HG02798 (cell line): ENCODE measurements at regions not wholly inside any gene's neighbourhood (a gene's known extent, or its start where the extent isn't known, plus 50 kb on each side); places are given as distances from the start of the nearest gene placed in this dataset.

Source experiments
- ATAC-seq: cut with Tn5 transposase; IDR thresholded peaks from one replicate; pipeline ENCODE4 v1.9.1; 2021; ENCODE audit warnings: mild to moderate bottlenecking; ENCODE audit not compliant: unreplicated experiment, poor library complexity

DNA sequence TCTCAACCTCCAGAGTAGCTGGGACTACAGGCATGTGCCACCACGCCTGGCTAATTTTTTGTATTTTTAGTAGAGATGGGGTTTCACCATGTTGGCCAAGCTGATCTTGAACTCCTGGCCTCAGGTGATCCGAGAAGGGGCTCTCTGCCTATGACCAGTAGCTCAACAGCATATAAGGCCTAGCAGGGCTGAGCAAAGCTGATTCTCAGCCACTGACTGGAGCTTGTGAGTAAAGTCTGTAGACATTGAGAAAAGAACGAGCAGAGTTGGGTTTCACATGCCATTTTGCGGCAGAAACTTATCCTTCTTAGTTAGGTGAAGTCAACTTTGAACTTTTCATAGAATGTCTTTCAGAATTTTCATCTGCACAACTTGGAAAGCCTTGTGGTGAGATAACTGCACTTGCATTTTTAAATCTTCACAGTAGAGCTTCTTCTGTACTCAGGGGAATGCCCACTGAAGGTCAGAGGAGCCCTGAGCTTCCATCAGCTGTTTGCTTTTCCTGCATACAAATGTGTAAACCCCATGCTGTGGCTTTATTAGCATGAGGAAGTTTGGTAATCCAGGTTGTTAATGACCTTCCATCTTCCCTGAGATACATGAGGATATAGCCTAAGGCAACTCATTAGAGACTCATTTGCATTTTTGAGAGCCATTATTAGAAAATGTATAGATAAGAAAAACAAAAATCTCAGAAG lies 602.4 kb downstream of the METTL4 start:
- no peak for ATAC-seq

DNA sequence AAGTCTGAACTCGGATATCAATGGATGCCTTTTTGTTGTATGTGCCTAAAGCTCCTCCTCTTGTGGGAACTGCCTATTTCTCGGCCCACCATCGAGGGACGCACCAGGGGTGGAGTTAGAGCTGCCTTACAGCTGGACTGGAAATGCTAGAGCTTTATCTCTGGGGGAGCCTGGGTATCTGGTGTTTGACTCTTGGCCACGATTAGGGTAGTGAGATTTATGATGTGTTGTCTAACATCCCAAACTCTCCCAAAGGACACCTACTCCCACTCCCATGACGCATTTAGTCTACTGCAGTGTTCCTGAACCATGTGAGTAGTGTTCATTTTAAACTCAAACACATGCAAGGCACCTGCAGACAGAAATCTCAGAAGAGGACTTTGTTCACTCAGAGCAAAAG lies 594.8 kb downstream of the METTL4 start:
- no peak for ATAC-seq

DNA sequence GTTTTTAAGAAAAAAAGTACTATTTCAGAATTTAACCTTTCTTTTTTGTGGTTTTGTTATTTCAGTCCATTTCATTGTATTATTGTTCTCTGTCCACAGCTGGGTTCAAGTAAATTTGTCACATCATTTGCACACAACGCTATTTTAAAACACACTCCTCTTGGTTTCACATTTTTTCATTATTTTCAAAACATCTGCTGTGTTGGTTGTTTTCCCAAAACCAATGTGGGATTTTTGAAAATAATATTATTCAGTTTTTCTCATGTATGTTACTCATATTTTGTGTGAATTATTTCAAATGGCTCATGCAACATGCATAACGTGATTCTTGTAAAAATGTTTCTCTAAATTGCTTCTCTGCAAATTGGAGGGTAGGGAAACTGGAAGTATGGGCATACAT lies 589.2 kb downstream of the METTL4 start:
- no peak for ATAC-seq

DNA sequence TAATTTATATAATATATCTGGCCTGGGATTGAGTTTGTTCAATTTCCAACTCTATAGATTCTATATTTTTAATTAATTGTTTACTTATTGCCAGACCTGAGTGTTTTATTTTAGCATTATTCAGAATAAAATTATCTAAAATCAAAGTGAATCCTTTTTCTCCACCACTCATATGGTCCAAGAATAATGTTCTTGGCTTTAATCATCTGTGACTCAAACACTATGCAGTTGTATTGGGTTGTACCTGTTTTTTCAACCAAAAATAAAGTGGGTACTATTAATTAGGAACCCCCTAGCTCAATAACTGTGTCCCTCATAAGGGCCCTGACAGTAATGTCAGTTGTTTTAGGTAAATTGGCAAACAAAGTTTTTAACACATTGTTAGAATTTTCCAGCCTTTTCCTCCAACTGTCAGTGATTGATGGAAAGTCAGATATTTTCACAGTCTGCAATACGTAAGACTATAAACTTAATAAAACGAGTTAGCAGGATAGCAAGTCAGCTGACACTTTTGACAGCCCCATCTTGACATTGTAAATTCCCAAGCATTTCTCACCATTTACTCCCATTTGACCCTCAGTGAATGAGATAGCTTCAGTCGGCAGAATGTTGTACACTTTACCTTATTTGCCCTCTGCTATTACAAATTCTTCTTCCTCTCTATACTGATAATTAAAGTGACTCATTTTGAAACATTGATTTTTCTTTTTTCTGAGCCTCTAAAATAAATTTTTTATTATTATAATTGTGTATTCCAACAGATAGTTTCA lies 587.4 kb downstream of the METTL4 start:
- no peak for ATAC-seq

DNA sequence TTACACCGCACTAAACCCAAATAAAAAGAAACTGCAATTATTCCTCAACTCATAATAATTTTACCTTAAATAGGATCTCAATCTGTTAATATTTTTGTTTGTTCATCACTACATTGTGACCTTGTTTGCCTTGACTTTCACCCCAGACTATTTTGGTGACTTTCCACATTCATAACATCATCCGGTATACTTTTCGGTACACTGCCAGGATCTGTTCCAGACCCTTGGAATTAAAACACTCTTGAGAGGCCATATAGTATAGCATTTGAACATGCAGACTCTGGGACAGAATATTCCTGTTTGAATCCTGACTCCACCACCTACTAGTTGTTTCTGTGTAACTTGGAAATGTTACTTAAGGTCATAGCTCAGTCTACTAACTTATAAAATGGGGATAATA lies 577.4 kb downstream of the METTL4 start:
- no peak for ATAC-seq

DNA sequence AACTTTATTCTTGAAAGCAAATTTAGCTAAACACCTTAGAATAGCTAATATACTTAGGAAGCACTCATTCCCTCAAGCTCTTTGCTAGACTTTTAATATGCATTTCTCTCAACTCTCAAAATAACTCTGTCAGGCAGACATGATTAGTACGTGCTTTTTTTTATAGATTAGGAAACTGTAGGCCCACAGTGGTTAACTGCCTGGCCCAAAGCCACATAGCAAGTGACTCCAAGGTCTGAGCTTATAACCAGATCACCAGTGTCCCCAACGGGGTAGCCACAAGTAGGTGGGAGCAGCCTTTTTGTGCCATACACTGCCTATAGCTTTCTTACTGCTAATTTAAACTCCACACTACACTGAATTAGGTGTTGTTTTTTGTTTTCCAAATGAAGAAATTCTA lies 576.8 kb downstream of the METTL4 start:
- no peak for ATAC-seq

DNA sequence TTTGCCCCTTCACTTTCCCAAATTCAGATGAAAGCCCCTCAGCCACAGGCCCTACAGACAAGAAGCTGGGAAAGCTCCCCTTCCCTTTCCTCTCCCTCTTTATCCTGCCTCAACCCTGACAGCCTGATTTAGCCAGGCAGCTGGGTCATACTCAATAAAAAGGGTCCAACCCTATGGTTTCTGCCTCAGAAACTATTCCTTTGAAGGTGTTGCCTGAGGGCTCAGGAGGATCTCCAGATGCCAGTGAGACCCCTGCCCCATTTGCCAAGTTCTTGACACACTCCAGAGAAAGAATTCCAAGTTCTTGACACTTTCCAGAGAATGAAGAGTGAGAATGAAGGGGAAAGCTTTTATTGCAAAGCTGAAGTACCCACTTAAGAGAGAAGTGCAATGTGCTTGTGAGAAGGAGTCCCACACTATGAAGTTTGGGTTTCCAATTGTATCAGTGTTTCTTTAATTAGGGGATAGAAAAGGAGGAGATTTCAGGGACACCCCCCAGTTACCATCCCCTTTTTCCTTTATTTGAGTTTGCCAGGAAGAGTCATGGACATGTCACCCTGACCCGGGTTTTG lies 576.2 kb downstream of the METTL4 start:
- ATAC-seq = no peak

DNA sequence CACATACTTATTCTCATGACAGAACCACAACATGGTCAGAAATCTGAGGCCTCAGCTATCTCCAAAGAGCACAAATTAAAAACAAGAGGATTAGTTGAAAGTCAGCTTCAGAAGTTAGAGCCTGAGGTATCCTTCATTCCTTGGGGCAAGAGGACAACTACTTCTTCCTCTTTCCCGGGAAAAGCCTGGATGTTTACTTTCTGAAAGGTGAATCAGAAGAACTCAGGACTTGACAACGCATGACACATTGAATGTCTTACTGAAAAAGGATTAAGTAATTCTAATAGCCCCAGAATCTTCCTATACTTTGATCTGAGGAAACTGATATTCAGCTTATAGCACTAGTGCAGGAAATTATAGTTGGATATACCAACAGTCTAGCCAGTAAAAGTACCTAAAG lies 573.2 kb downstream of the METTL4 start:
- no peak for ATAC-seq

DNA sequence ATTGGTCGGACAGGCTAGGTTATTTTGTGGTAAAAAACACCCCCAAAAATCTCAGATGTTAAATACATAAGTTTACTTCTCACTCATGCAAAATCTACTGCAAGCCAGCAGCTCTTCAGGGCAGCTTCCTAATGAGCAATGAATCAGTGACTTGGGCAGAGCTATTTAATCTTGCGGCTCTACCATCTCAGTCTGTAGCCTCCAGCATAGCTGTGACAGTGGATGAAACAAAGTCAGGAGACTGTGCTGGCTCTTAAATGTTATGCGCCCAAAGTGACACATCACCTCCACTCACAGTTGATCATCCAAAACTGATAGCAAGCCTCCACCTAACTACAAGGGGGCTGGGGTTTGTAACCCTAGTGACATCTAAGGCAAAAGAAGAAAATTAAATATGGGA lies 571.9 kb downstream of the METTL4 start:
- no peak for ATAC-seq

DNA sequence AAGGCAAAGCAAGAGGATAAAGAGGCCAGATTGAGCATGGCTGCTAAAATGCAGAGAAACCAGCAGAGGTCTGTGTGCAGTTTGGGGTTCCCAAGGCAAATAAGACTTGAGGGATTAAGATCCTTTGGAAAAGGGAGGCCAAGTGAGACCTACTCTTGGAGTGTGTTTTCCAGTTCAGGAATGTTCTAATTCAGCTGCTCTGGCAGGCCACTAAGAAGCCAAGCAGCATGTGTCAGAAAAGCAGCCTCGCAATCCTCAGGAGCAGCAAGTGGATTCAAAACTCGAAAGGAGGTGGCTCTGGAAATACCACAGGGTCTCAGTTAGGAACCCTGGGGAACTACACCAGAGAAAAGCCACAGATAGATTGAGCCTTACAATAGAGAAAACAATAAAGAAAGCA lies 569.2 kb downstream of the METTL4 start:
- no peak for ATAC-seq

DNA sequence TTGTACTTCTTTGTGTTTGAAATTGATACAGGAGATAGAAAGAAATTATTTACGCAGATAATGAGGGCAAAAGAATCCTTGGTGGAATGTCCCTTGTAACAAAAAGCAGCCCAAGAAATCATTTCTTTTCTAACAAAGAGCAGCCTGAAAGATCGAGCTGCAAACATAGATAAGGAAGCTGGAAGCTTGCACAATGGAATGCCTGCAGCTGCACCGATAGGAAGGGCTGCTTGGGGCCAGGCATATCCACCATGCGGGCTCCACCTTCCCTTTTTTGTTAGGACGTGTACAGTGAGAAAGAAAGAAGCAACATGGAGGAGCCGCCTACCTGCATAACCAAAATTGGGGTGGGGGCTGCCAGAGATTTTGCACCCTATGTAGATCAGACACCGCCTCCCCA lies 568.7 kb downstream of the METTL4 start:
- ATAC-seq = no peak

DNA sequence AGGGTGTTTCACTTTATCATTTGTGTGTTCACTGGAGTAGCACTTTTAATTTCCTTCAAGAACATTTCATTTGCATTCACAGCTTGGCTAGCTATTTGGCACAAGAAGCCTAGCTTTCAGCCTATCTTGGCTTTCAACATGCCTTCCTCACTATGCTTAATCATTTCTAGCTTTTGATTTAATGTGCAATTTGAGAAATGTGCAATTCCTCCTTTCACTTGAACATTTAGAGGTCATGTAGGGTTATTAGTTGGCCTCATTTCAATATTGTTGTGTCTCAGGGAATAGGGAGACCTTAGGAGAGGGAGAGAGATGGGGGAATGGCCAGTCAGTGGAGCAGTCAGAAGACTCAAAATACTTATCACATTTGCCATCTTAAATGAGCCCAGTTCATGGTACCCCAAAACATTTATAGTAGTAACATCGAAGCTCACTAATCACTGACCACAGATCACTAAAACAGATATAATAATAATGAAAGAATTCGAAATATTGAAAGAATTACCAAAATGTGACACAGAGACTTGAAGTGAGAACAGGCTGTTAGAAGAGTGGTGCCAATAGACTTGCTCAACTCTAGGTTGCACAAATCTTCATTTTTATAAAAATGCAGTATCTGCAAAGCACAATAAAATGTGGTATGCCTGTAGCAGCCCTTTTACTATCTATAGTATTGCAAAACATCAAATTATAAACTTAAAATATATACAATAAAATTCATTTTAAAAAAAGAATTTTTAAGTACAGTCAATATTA lies 561.2 kb downstream of the METTL4 start:
- ATAC-seq = no peak

DNA sequence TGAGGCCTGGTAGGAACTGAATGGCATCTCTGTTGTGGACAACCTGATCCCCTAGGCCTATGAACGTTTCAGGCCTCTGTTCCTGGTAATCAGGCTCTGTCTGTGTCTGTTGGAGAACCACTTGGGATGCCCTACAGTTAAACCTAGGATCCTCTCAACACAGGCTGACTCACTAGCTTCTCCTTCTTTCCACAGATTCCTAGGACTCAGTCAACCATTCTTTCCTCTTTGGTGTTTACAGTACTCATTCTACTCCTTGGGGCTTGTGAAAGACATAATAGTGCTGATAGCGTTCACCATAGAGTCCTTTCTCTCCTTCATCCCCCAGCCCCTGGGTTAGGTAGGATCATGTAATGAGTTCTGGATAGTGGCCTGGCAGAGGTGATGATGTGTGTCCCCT lies 544.3 kb downstream of the METTL4 start:
- ATAC-seq = no peak

DNA sequence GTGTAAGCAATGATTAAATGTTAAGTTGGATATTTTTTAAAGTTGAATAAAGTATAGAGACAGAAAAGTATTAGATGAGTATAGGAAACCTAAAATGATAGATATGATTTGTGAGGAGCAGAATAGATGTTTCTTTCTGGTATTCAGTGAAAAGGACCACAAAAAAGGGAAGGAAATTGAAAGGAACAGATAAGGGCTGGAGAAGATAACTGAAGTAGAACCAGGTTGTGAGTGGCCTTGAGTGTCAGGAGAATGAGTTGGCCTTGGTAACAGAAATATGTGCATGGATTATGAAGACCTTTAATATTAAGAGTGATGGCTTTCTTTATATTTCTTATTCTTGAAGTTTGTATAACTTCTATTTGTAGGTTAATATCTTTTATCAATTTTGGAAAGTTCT lies 543.5 kb downstream of the METTL4 start:
- ATAC-seq = no peak

DNA sequence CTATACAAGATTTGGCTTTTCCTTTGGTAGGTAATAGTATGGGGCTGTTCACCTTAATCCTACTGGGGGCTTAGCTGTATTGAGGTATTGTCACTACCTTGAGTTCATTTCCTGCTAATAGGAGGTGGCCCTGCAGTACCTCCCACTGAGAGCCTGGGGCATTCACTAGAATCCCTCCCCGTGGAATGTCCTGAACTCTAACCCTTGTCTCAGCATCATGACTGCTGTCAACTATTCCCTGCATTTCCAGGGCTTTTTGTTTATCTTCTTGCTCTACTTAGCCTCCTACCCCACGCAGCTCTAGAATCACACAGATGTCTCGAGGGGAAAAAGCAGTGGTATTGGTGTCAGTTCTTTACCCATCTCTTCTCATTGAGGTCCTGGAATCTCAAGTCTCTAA lies 542.3 kb downstream of the METTL4 start:
- no peak for ATAC-seq

DNA sequence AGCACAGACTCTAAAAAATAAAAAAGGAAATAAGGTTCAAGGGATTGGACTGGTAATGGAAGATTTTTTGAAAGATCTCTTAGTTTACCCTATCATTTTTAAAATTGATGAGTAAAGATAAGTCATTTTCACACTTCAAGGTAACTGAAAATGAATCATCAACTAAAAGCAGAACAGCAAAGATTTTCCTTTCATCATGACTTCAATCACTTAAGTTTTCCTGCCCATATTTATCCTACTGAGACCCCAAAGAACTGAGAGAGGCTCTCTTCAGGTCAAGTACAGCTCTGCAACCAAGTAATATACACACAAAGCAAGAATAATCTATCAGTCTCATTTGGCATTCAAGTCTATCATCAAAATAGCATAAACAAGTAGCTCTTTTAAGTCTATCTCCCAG lies 540.7 kb downstream of the METTL4 start:
- no peak for ATAC-seq

DNA sequence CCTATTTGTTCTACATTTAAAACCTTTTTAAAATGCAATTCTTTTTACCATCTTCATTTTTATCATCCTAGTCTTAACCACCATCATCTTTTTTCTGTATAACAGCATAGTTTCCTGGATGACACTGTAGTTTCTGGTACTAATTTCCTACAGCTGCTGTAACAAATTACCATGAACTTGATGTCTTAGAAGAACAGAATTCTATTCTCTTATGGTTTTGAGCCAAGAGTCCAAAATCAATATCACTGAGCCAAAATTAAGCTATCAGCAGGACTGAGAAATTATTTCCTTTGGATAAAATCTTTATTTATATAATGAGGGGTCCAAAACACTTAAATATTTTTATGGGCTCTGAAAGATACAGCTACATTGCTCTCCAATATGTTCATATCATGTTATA lies 539.3 kb downstream of the METTL4 start:
- ATAC-seq = no peak

DNA sequence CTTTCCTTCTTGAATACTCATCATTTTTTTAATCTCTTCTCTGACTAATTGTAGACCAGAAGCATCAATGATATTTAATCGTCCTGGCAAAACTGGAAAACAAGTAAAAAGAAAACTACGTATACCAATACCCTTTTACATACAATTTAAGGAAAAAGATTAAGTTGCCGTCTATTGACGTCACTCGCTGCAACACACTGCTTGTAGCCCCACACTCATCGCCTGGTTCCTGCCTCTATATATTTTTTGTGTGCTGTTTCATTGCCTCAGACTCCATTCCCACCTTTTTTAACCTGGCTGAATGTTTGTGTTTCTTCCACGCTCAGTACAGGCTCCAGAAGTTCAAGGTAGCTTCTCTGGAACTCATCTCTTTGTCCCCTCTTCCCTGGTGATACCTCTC lies 536.2 kb downstream of the METTL4 start:
- no peak for ATAC-seq

DNA sequence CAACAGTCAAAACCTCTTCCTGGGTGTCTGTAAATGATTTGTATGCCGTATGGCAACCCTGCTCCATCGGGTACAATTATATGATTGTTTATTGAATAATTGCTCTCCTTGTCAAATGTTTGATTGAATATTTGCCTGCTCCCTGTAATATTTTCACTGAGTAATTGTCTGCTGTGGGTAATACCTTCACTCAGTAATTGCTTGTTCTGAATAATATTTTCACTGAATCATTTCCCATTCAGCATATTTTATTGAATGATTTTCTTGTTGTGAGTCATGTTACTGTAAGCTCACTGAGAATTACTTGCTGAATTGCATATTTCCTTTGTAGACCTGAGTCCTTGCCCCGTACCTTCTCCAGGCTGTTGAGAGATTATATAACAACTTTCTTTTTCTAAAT lies 535.2 kb downstream of the METTL4 start:
- ATAC-seq = no peak

DNA sequence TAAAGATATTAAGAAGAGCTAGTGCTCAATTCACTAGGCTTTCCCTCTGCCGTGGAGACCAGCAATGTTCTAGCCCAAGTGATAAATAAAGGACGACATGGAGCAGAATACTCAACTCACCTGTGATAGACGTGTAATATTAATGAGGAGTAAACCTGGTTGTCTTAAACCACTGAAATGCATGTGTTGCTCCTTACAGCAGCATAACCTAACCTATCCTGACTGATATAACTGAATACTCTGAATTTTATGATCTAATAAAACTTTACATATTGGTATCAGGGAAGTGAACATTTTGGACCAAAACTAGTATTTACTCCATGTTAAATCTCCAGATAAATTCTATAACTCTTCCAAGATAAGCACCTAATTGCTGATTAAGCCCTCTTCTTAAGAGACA lies 531.0 kb downstream of the METTL4 start:
- no peak for ATAC-seq

DNA sequence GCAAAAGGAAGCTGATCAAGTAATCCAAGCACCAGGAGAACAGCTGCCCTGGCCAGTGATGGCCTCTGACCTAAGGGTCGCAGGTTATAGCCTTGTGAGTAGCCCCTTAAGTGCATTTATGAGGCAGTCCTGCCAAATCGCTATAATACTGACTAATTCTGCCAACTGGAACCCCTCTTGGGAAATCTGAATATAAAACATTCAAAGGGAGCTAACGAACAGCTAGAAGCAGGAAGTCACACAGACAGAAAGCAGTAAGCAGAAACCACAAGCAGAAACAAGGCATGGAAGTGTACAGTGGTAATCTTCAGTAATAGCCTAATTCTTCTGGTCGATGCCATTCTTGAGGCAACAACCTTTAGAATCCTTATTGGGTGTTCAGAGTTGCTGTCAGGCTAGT lies 521.3 kb downstream of the METTL4 start:
- no peak for ATAC-seq
